ENCODE measurements at regions not wholly inside any gene's neighbourhood (a gene's known extent, or its start where the extent isn't known, plus 50 kb on each side); places are given as distances from the start of the nearest gene placed in this dataset.

DNA sequence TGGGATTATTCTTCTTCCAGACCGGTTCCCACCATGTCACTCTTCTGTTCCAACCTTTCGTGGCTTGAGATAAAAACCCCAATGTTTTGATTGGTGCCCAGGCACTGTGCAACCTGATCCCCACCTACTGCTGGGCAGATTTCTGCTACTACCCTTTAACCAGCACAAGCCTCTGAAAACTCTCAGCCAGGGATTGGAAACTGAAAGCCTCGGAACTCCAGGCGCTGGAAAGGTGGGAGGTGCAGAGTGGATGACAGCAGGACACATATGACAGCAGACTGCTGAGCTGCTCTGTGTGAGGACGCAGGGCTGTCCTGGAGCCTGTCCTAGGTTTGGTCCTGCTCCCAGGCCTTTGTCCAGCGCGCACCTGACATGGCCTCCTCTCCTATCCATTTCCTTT, 68.5 kb upstream of the GTF3A start:
- Histone ChIP-seq H3K4me3 (no peak overlapping the region), H3K27ac (no peak overlapping the region), H3K9me3 (no peaks in the 10 kb centered on the region), H3K36me3 (no peaks in the 10 kb centered on the region), H3K27me3 (replicated peaks in 1 of 7) (peaks cover 0 to 18% (median 0%) of the 10 kb centered on the region in 7 donors), H3K4me1 (peaks cover 0 to 11% (median 0%) of the 10 kb centered on the region in 6 donors)
- 82 to 95% (median 90%) methylated on average over 7 of the region's 7 CpGs for WGBS, 5 donors
- DNase-seq, result no peak
- no peak for TF ChIP-seq CTCF (IDR thresholded peaks at IDR 0.05 in 8 of 11, conservative IDR thresholded peaks at IDR 0.05 in 3 of 11)
- TF ChIP-seq POLR2AphosphoS5 (IDR thresholded peaks at IDR 0.05), result no peak
- no peak for TF ChIP-seq POLR2A (IDR thresholded peaks at IDR 0.05)
- intact Hi-C loops (cut with DNase I; ENCODE audit: low total_unique reads), result no loop called here

- 84 to 95% (median 89%) methylated on average over 6 of the region's 6 CpGs for WGBS, 5 donors
- H3K27ac ChIP-seq, result no peak overlapping the region
- DNase-seq, result no peak
- no peaks in the 10 kb centered on the region for H3K9me3 ChIP-seq
- intact Hi-C loops (cut with DNase I; ENCODE audit: low total_unique reads), result no loop called here
- H3K4me3 ChIP-seq, result no peak overlapping the region
- peaks cover 0 to 25% (median 9%) of the 10 kb centered on the region in 6 donors for H3K4me1 ChIP-seq
- peaks cover 0 to 38% (median 4%) of the 10 kb centered on the region in 7 donors for H3K27me3 ChIP-seq (replicated peaks in 1 of 7)
- TF ChIP-seq POLR2A (IDR thresholded peaks at IDR 0.05), result no peak
- no peak for TF ChIP-seq CTCF (IDR thresholded peaks at IDR 0.05 in 8 of 11, conservative IDR thresholded peaks at IDR 0.05 in 3 of 11)
- TF ChIP-seq POLR2AphosphoS5 (IDR thresholded peaks at IDR 0.05), result no peak
- no peaks in the 10 kb centered on the region for H3K36me3 ChIP-seq
Measured at GRCh38 chr13:27358420-27358819, 66.0 kb upstream of the GTF3A start.

DNA sequence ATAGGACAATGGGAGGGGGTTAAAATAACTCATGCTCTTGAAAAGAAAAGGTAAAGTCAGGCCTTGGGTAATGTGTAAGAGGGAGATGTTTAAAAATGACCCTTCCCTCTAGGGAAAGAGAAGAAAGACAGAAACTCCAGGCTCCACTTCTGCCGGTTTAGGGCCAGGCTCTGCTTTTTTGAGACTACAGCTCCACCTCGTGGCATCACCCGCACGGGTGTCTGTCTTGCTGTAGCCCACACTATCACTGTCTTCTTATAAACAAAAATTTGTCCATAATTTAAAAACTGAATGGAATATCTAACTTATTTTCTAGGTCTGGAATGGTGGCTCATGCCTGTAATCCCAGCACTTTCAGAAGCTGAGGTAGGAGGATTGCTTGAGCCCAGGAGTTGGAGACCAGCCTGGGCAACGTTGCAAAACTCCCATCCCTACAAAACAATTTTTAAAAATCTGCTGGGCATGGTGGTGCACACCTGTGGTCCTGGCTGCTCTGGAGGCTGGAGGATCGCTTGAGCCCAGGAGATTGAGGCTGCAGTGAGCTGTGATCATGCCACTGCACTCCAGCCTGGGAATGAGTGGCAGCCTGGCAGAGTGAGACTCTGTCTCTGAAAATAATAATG, 65.1 kb upstream of the GTF3A start:
- H3K27me3 ChIP-seq (replicated peaks in 1 of 7), result peaks cover 0 to 38% (median 4%) of the 10 kb centered on the region in 7 donors
- H3K9me3 ChIP-seq, result no peaks in the 10 kb centered on the region
- WGBS, 5 donors, result 15 to 18% (median 16%) methylated on average over 6 of the region's 6 CpGs
- intact Hi-C loops (cut with DNase I; ENCODE audit: low total_unique reads), result no loop called here
- no peaks in the 10 kb centered on the region for H3K36me3 ChIP-seq
- H3K27ac ChIP-seq, result no peak overlapping the region
- no peak overlapping the region for H3K4me3 ChIP-seq
- peaks cover 0 to 22% (median 9%) of the 10 kb centered on the region in 6 donors for H3K4me1 ChIP-seq
- TF ChIP-seq CTCF (IDR thresholded peaks at IDR 0.05 in 8 of 11, conservative IDR thresholded peaks at IDR 0.05 in 3 of 11) (peak; percentile 25 to 80 (median 64)), POLR2A (IDR thresholded peaks at IDR 0.05) (no peak), POLR2AphosphoS5 (IDR thresholded peaks at IDR 0.05) (no peak)
- peak; percentile 85 for DNase-seq

- H3K36me3 ChIP-seq, result no peaks in the 10 kb centered on the region
- H3K4me3 ChIP-seq, result no peak overlapping the region
- intact Hi-C loops (cut with DNase I; ENCODE audit: low total_unique reads), result loop anchor here (2.0 to 5.0 kb wide), 2 partner anchors 376 to 622 kb away; no protein-coding TSS in a partner anchor
- peaks cover 0 to 22% (median 9%) of the 10 kb centered on the region in 6 donors for H3K4me1 ChIP-seq
- H3K27me3 ChIP-seq (replicated peaks in 1 of 7), result peaks cover 0 to 42% (median 4%) of the 10 kb centered on the region in 7 donors
- TF ChIP-seq POLR2A (IDR thresholded peaks at IDR 0.05), result no peak
- no peak for TF ChIP-seq CTCF (IDR thresholded peaks at IDR 0.05 in 8 of 11, conservative IDR thresholded peaks at IDR 0.05 in 3 of 11)
- TF ChIP-seq POLR2AphosphoS5 (IDR thresholded peaks at IDR 0.05), result no peak
- 79 to 94% (median 88%) methylated on average over 9 of the region's 9 CpGs for WGBS, 5 donors
- H3K27ac ChIP-seq, result no peak overlapping the region
- DNase-seq, result no peak
- no peaks in the 10 kb centered on the region for H3K9me3 ChIP-seq
Measured at GRCh38 chr13:27360562-27360961, 63.9 kb upstream of the GTF3A start.

Measured in spleen (tissue), 11 donors.